NOMO-1 (cell line): ENCODE measurements at regions not wholly inside any gene's neighbourhood (a gene's known extent, or its start where the extent isn't known, plus 50 kb on each side); places are given as distances from the start of the nearest gene placed in this dataset.
A peak's percentile ranks its signal among the peaks of the same experiment; 100 is the strongest.
"Not testable (repeated sequence)": the region's sequence is repeated elsewhere in the genome, so short reads cannot be mapped to it uniquely, and the experiment has no call there.

ENCODE experiments used
- DNase-seq, 2 experiments: peaks; one replicate each; lab custom pipeline; 2025; ENCODE audit not compliant: unreplicated experiment in 2 of 2; lab: John Stamatoyannopoulos, UW

GRCh38 chr6:11307226-11307625 is 74.8 kb upstream of the NEDD9 start:
- DNase-seq: no peak

GRCh38 chr6:11304946-11305345 is 72.5 kb upstream of the NEDD9 start:
- DNase-seq: no peak

- DNase-seq: not testable (repeated sequence)
These were observed 67.5 kb upstream of the NEDD9 start for GRCh38 chr6:11299876-11300428.

- not testable (repeated sequence) for DNase-seq
These were observed 66.9 kb upstream of the NEDD9 start for GRCh38 chr6:11299421-11299784.

GRCh38 chr6:11298651-11299420 is 66.4 kb upstream of the NEDD9 start:
- DNase-seq: no peak

- DNase-seq: no peak
These were observed 64.9 kb upstream of the NEDD9 start for GRCh38 chr6:11297376-11297729.

- DNase-seq: no peak
These were observed 64.2 kb upstream of the NEDD9 start for GRCh38 chr6:11296449-11297375.

GRCh38 chr6:11295969-11296368 is 63.5 kb upstream of the NEDD9 start:
- DNase-seq: no peak

GRCh38 chr6:11294228-11294627 is 61.8 kb upstream of the NEDD9 start:
- no peak for DNase-seq

GRCh38 chr6:11292594-11293236 is 60.2 kb upstream of the NEDD9 start:
- DNase-seq: peak in 1 of 2 experiments; percentile 18

- DNase-seq: no peak
These were observed 59.6 kb upstream of the NEDD9 start for GRCh38 chr6:11292091-11292490.

GRCh38 chr6:11291582-11291981 is 59.1 kb upstream of the NEDD9 start:
- DNase-seq: no peak

GRCh38 chr6:11290027-11290426 is 57.6 kb upstream of the NEDD9 start:
- DNase-seq: no peak

GRCh38 chr6:11288065-11288464 is 55.6 kb upstream of the NEDD9 start:
- DNase-seq: no peak

- no peak for DNase-seq
These were observed 52.5 kb upstream of the NEDD9 start for GRCh38 chr6:11284996-11285395.

- DNase-seq: no peak
These were observed 51.2 kb upstream of the NEDD9 start for GRCh38 chr6:11283629-11284028.

GRCh38 chr6:11282875-11283274 is 50.4 kb upstream of the NEDD9 start:
- no peak for DNase-seq
